A673 (cell line): ENCODE measurements at regions not wholly inside any gene's neighbourhood (a gene's known extent, or its start where the extent isn't known, plus 50 kb on each side); places are given as distances from the start of the nearest gene placed in this dataset.
"Not testable (repeated sequence)": the region's sequence is repeated elsewhere in the genome, so short reads cannot be mapped to it uniquely, and the experiment has no call there.

Experiments used
- BruUV-seq: library from RNA; stranded (reverse); fragments of 400-500 nt; replicated peaks from 2 replicates; lab custom pipeline; 2021; lab: Mats Ljungman, UMichigan
- CTCF ChIA-PET: fragments of 300-600 bp; sonication (Branson Sonifier 250); formaldehyde crosslinking; loops from one replicate; lab custom pipeline; 2022; ENCODE audit warnings: antibody characterized with exemption; lab: Charles Lee
- POLR2A ChIA-PET: fragments of 300-600 bp; sonication (Branson Sonifier 250); formaldehyde crosslinking; loops from one replicate; lab custom pipeline; 2022; ENCODE audit warnings: antibody characterized with exemption; ENCODE audit not compliant: low non-redundant PET; lab: Charles Lee
- DNase-seq: peaks from one replicate; pipeline ENCODE4 v3.0.0-alpha.2; 2015; ENCODE audit warnings: low spot score
- H3K27ac ChIP-seq: fragments of 200-600 bp; sonication (generic); 2 replicates; pipeline ENCODE4 v1.5.1; 2016; ENCODE audit warnings: mixed run types, low read depth, mild to moderate bottlenecking, mixed read lengths, antibody characterized with exemption, low read length; ENCODE audit not compliant: poor library complexity, severe bottlenecking
- H3K27me3 ChIP-seq: fragments of 200-600 bp; sonication (generic); replicated peaks from 2 replicates; pipeline ENCODE4 v1.6.1; 2017; ENCODE audit warnings: mixed run types, low read depth, mild to moderate bottlenecking, mixed read lengths, antibody characterized with exemption, low read length; ENCODE audit not compliant: insufficient read depth, poor library complexity
- H3K36me3 ChIP-seq: fragments of 200-600 bp; sonication (generic); 2 replicates; pipeline ENCODE4 v1.6.1; 2016; ENCODE audit warnings: mixed run types, mild to moderate bottlenecking, mixed read lengths, antibody characterized with exemption, low read length; ENCODE audit not compliant: insufficient read depth, poor library complexity, severe bottlenecking
- H3K4me1 ChIP-seq: fragments of 200-600 bp; sonication (generic); 2 replicates; pipeline ENCODE4 v1.6.1; 2017; ENCODE audit warnings: mixed run types, mild to moderate bottlenecking, mixed read lengths, antibody characterized with exemption, low read length; ENCODE audit not compliant: insufficient read depth, poor library complexity, severe bottlenecking
- H3K4me3 ChIP-seq: fragments of 200-600 bp; sonication (generic); 2 replicates; pipeline ENCODE4 v1.5.1; 2016; ENCODE audit warnings: low read depth, mixed run types, mild to moderate bottlenecking, mixed read lengths, low read length; ENCODE audit not compliant: poor library complexity, severe bottlenecking
- H3K9me3 ChIP-seq: fragments of 200-600 bp; sonication (generic); 2 replicates; pipeline ENCODE4 v1.6.1; 2016; ENCODE audit warnings: mixed run types, low read depth, mild to moderate bottlenecking, mixed read lengths, antibody characterized with exemption, low read length; ENCODE audit not compliant: poor library complexity, severe bottlenecking
- EZH2 ChIP-seq: fragments of 200-600 bp; sonication (generic); IDR thresholded peaks from 2 replicates; pipeline ENCODE4 v1.6.1; 2017; ENCODE audit warnings: borderline replicate concordance, low read depth, mild to moderate bottlenecking, mixed read lengths, antibody characterized with exemption, low read length; ENCODE audit not compliant: poor library complexity, severe bottlenecking
- intact Hi-C: fragments of 100-400 bp; cut with micrococcal nuclease; formaldehyde crosslinking; loops from one replicate; pipeline ENCODE4 v1.10.0; 2022; ENCODE audit not compliant: unreplicated experiment
- TF ChIP-seq, protein P1 (sequence below): fragments of 300-800, 200-600 bp; sonication (generic); conservative IDR thresholded peaks from 2 replicates; pipeline ENCODE4 v1.5.1; 2017; ENCODE audit warnings: low read depth, mild to moderate bottlenecking, antibody characterized with exemption, low read length, moderate library complexity, mixed read lengths

DNA sequence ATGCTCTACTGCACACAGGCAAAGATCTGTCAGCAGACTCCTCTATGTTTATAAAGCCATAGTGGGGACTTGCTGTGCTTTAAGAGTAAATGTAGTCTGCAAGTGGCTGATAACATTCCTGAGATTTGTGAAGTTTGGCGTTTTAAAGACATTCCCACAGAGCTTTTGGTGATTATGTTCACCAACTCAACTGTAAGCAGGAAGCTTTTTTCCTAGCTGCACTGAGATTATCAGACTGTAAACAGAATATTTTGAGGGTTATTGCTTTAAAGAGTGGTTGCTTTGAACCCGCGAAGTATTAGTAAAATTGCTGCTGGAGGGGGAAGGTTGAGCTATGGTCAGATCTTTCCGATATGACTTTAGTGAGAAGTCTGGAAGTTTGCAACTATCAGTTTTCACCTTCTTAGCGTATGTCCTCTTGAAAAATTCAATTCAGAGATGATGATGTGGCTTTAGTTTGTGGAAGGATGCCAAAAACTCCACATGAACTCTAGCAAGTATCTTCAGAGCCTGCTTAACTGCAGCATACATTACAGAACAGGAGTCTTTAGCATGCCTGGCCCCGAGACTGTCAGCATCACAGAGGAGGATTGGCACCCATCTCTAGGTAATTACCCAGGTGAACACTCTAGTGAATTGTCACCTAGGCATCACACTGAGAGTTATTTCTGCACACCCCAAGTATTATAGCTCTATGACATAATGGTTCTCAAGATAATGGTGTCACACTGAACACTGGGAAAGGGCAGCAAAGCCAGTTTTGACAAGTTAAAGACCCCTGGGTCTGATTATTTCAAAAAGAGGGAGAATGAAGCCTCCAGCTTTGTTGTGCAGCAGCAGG, 89.9 kb downstream of the MTNR1B start:
- no peak overlapping the region for H3K4me3 ChIP-seq
- peak; percentile 67 for DNase-seq
- ChIA-PET POLR2A (no interaction called here), CTCF (no interaction called here)
- TF ChIP-seq, protein P1, sequence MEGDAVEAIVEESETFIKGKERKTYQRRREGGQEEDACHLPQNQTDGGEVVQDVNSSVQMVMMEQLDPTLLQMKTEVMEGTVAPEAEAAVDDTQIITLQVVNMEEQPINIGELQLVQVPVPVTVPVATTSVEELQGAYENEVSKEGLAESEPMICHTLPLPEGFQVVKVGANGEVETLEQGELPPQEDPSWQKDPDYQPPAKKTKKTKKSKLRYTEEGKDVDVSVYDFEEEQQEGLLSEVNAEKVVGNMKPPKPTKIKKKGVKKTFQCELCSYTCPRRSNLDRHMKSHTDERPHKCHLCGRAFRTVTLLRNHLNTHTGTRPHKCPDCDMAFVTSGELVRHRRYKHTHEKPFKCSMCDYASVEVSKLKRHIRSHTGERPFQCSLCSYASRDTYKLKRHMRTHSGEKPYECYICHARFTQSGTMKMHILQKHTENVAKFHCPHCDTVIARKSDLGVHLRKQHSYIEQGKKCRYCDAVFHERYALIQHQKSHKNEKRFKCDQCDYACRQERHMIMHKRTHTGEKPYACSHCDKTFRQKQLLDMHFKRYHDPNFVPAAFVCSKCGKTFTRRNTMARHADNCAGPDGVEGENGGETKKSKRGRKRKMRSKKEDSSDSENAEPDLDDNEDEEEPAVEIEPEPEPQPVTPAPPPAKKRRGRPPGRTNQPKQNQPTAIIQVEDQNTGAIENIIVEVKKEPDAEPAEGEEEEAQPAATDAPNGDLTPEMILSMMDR: no peak
- no peak for TF ChIP-seq EZH2
- H3K4me1 ChIP-seq: no peaks in the 10 kb centered on the region
- no peak overlapping the region for H3K27ac ChIP-seq
- H3K27me3 ChIP-seq: no peaks in the 10 kb centered on the region
- intact Hi-C loops: no loop called here
- no TSS peak for BruUV-seq
- no peaks in the 10 kb centered on the region for H3K36me3 ChIP-seq
- H3K9me3 ChIP-seq: no peaks in the 10 kb centered on the region

DNA sequence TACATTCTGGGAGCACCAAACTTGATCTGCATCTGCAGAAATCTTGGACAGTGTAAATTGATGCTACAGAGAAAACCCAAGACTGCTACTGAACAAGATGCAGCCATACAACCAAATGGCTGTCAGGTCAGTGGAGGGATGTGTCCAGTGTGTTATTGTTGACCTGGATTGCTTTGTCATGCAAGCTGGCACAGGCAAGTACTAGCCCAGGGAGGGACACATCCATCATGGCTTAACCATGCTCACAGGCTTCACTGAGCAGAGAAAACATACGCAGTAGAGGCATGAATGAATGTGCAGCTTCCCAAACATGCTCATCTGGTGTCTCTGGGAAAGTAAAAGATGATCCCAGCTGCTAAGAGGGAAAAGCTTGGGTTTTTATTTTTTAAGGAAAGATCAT, 93.6 kb downstream of the MTNR1B start:
- Histone ChIP-seq H3K9me3 (no peaks in the 10 kb centered on the region), H3K27ac (no peak overlapping the region), H3K4me1 (no peaks in the 10 kb centered on the region), H3K36me3 (no peaks in the 10 kb centered on the region), H3K4me3 (no peak overlapping the region), H3K27me3 (peaks cover under 1% of the 10 kb centered on the region)
- DNase-seq: no peak
- ChIA-PET CTCF (no interaction called here), POLR2A (no interaction called here)
- intact Hi-C loops: no loop called here
- BruUV-seq: no TSS peak
- no peak for TF ChIP-seq EZH2
- TF ChIP-seq, protein P1: no peak

DNA sequence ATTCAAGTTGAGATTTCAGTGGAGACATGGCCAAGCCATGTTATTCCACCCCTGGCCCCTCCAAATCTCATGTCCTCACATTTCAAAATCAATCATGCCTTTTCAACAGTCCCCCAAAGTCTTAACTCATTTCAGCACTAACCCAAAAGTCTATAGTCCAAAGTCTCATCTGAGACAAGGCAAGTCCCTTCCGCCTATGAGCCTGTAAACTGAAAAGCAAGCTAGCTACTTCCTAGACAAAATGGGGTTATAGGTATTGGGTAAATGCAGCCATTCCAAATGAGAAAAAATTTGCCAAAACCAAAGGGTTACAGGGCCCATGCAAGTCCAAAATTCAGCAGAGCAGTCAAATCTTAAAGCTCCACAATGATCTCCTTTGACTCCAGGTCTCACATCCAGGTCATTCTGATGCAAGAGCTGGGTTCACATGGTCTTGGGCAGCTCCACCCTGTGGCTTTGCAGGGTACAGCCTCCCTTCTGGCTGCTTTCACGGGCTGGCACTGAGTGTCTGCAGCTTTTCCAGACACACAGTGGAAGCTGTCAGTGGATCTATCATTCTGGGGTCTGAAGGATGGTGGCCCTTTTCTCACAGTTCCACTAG, 95.7 kb downstream of the MTNR1B start:
- intact Hi-C loops: loop anchor here (1.0 kb wide), 1 partner anchor 123 kb away; no protein-coding TSS in a partner anchor
- H3K27me3 ChIP-seq, H3K36me3 ChIP-seq, H3K4me3 ChIP-seq, H3K4me1 ChIP-seq, H3K9me3 ChIP-seq, H3K27ac ChIP-seq, BruUV-seq, POLR2A ChIA-PET: not testable (repeated sequence)
- CTCF ChIA-PET: interaction anchor here (0.6 to 1.3 kb wide), 2 partner anchors 123 to 1344 kb away, joined by 8 to 13 read pairs; no protein-coding TSS in a partner anchor
- DNase-seq: peak; percentile 47
- TF ChIP-seq, protein P1: peak; percentile 51
